ENCODE measurements at regions not wholly inside any gene's neighbourhood (a gene's known extent, or its start where the extent isn't known, plus 50 kb on each side); places are given as distances from the start of the nearest gene placed in this dataset.

DNA sequence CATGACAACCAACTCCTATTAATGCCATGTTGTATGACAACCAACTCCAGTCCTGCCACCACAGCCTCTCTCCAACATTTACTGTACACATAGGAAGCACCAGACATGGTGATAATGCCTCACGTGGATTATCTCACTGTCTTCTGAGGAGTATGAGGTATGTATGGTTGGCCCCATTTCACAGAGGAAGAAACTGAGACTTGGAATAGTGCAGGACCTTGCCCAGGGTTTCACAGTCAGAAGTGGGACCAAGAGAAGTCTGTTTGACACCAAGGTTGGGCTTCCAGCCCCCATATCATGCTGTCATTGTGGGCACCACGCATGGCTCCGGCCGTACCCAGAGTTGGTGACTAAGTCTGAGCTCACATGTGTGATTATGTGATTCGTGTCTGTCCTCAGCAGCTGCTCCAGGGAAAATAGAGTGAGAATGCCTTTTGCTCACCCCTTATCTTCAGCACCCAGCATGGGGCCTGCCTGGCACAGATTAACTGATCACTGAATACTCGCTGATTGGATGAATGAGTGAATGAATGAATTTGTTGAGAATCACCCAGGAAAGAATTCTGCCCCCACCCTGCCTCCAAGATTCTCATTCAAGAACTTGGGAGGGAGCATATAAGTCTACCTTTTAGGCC is 204.1 kb upstream of the NLRP1 start:
- no peak for TF ChIP-seq EZH2 (IDR thresholded peaks at IDR 0.05; ENCODE audit: low read length)
- TF ChIP-seq CTCF (optimal IDR thresholded peaks at IDR 0.05 in 1 of 3, IDR thresholded peaks at IDR 0.05 in 1 of 3, conservative IDR thresholded peaks at IDR 0.05 in 1 of 3; ENCODE audit: extremely low read depth in 1 of 3, insufficient read depth in 2 of 3, low read length in 3 of 3), result no peak

Data from keratinocyte (primary cell).